GM23338 (cell line): ENCODE measurements at regions not wholly inside any gene's neighbourhood (a gene's known extent, or its start where the extent isn't known, plus 50 kb on each side); places are given as distances from the start of the nearest gene placed in this dataset.

Experiments
- ATAC-seq: fragments of 200-7000 bp; cut with Tn5 transposase; 3 replicates; pipeline ENCODE4 v1.9.1; 2020
- DNase-seq: peaks from one replicate; pipeline ENCODE4 v3.0.0-alpha.2; 2015; ENCODE audit warnings: low spot score
- H2AFZ ChIP-seq: fragments of 200-600 bp; sonication (generic); 2 replicates; pipeline ENCODE4 v1.8.0; 2016; ENCODE audit warnings: antibody characterized with exemption, mild to moderate bottlenecking, moderate library complexity
- H3F3A ChIP-seq: fragments of 200-600 bp; sonication (generic); replicated peaks from 2 replicates; pipeline ENCODE4 v1.8.0; 2017; ENCODE audit warnings: antibody characterized with exemption, mixed run types, low read depth
- H3K27ac ChIP-seq: fragments of 200-600 bp; sonication (generic); 2 replicates; pipeline ENCODE4 v1.6.1; 2016; ENCODE audit warnings: low read depth
- H3K27me3 ChIP-seq: fragments of 200-600 bp; sonication (generic); 2 replicates; pipeline ENCODE4 v1.8.0; 2016; ENCODE audit warnings: mild to moderate bottlenecking, mixed run types, moderate library complexity; ENCODE audit not compliant: insufficient read depth
- H3K36me3 ChIP-seq: fragments of 200-600 bp; sonication (generic); 2 replicates; pipeline ENCODE4 v1.8.0; 2016; ENCODE audit warnings: mild to moderate bottlenecking; ENCODE audit not compliant: insufficient read depth
- H3K4me1 ChIP-seq: fragments of 200-600 bp; sonication (generic); 2 replicates; pipeline ENCODE4 v1.8.0; 2016; ENCODE audit warnings: mild to moderate bottlenecking, moderate library complexity; ENCODE audit not compliant: insufficient read depth
- H3K4me2 ChIP-seq: fragments of 200-600 bp; sonication (generic); 2 replicates; pipeline ENCODE4 v1.7.1; 2017; ENCODE audit warnings: mixed run types
- H3K4me3 ChIP-seq: fragments of 200-600 bp; sonication (generic); 2 replicates; pipeline ENCODE4 v1.6.1; 2016; ENCODE audit warnings: mixed run types
- H3K79me2 ChIP-seq: fragments of 200-600 bp; sonication (generic); replicated peaks from 2 replicates; pipeline ENCODE4 v1.8.0; 2017; ENCODE audit warnings: mild to moderate bottlenecking; ENCODE audit not compliant: insufficient read depth
- H3K9me2 ChIP-seq: fragments of 200-600 bp; sonication (generic); 2 replicates; pipeline ENCODE4 v1.8.0; 2017; ENCODE audit not compliant: insufficient read depth
- H4K20me1 ChIP-seq: fragments of 200-600 bp; sonication (generic); replicated peaks from 2 replicates; pipeline ENCODE4 v1.8.0; 2017; ENCODE audit warnings: mild to moderate bottlenecking; ENCODE audit not compliant: insufficient read depth
- H3K27ac Mint-ChIP-seq: 2 replicates; pipeline ENCODE4 v1.8.0; 2020; ENCODE audit warnings: inconsistent platforms, mild to moderate bottlenecking, moderate library complexity, mixed read lengths
- H3K27me3 Mint-ChIP-seq: 3 replicates; pipeline ENCODE4 v1.8.0; 2022; ENCODE audit warnings: low read depth, mild to moderate bottlenecking, moderate library complexity, mixed read lengths, inconsistent platforms; ENCODE audit not compliant: insufficient read depth, poor library complexity
- H3K36me3 Mint-ChIP-seq: 3 replicates; pipeline ENCODE4 v1.8.0; 2021; ENCODE audit warnings: low read depth, mild to moderate bottlenecking, inconsistent platforms, moderate library complexity, mixed read lengths
- H3K4me1 Mint-ChIP-seq: 3 replicates; pipeline ENCODE4 v1.8.0; 2020; ENCODE audit warnings: mild to moderate bottlenecking, inconsistent platforms, mixed read lengths
- H3K4me3 Mint-ChIP-seq: 3 replicates; pipeline ENCODE4 v1.8.0; 2021; ENCODE audit warnings: moderate library complexity, mild to moderate bottlenecking, inconsistent platforms, mixed read lengths
- H3K9me3 Mint-ChIP-seq: 3 replicates; pipeline ENCODE4 v1.8.0; 2020; ENCODE audit warnings: moderate library complexity, mild to moderate bottlenecking, inconsistent platforms, mixed read lengths
- CREB1 ChIP-seq: fragments of 250-450 bp; sonication (Bioruptor Pico); IDR thresholded peaks from 2 replicates; pipeline ENCODE4 v1.5.0; 2020; ENCODE audit warnings: low read depth, mild to moderate bottlenecking, moderate library complexity
- CTCF ChIP-seq, 2 experiments: fragments of 200-600 bp in 1 of 2; sonication (generic) in 1 of 2; conservative IDR thresholded peaks; 2 replicates each; pipeline versions ENCODE4 v1.5.1 to v1.6.1; 2016 to 2017; ENCODE audit warnings: antibody characterized with exemption in 2 of 2, low read depth in 2 of 2, mild to moderate bottlenecking in 2 of 2, moderate library complexity in 1 of 2
- ETS1 ChIP-seq: IDR thresholded peaks from 2 replicates; pipeline ENCODE4 v1.6.1; 2016; ENCODE audit warnings: antibody characterized with exemption
- EZH2 ChIP-seq: fragments of 200-600 bp; sonication (generic); IDR thresholded peaks from one replicate; pipeline ENCODE4 v1.8.0; 2017; ENCODE audit warnings: antibody characterized with exemption, mild to moderate bottlenecking, low read depth; ENCODE audit not compliant: unreplicated experiment
- EZH2phosphoT487 ChIP-seq: fragments of 200-600 bp; sonication (generic); IDR thresholded peaks from one replicate; pipeline ENCODE4 v1.8.1; 2018; ENCODE audit warnings: antibody characterized with exemption; ENCODE audit not compliant: unreplicated experiment
- JUNB ChIP-seq: IDR thresholded peaks from one replicate; pipeline ENCODE4 v1.6.1; 2016; ENCODE audit warnings: antibody characterized with exemption; ENCODE audit not compliant: unreplicated experiment
- NANOG ChIP-seq: IDR thresholded peaks from 2 replicates; pipeline ENCODE4 v1.6.1; 2016; ENCODE audit warnings: antibody characterized with exemption, borderline replicate concordance
- POLR2AphosphoS5 ChIP-seq: IDR thresholded peaks from 2 replicates; pipeline ENCODE4 v1.6.1; 2016; ENCODE audit warnings: antibody characterized with exemption, low read depth
- REST ChIP-seq: IDR thresholded peaks from one replicate; pipeline ENCODE4 v1.6.1; 2018; ENCODE audit warnings: antibody characterized with exemption; ENCODE audit not compliant: unreplicated experiment
- STAT1 ChIP-seq: IDR thresholded peaks from one replicate; pipeline ENCODE4 v1.6.1; 2016; ENCODE audit warnings: antibody characterized with exemption; ENCODE audit not compliant: unreplicated experiment
- ZNF114 ChIP-seq: fragments of 250-450 bp; sonication (Bioruptor Pico); IDR thresholded peaks from 2 replicates; pipeline ENCODE4 v1.5.0; 2020; ENCODE audit warnings: mild to moderate bottlenecking, moderate library complexity
- ZNF331 ChIP-seq: fragments of 250-450 bp; sonication (Bioruptor Pico); IDR thresholded peaks from 2 replicates; pipeline ENCODE4 v1.5.0; 2020; ENCODE audit warnings: low read depth, mild to moderate bottlenecking, moderate library complexity

- no peak for ATAC-seq
- no peaks in the 10 kb centered on the region for H3K36me3 Mint-ChIP-seq
Observed at GRCh38 chr18:54742120-54742519, 86.2 kb upstream of the RAB27B start.

More at GRCh38 chr18:54742120-54742519, 86.2 kb upstream of the RAB27B start:
- H3K27me3 Mint-ChIP-seq: no peaks in the 10 kb centered on the region
- DNase-seq: no peak
- no peak overlapping the region for H3K4me2 ChIP-seq
- TF ChIP-seq CTCF (conservative IDR thresholded peaks at IDR 0.05; ENCODE audit: low read depth in 2 of 2) (no peak), ETS1 (no peak), NANOG (no peak), STAT1 (no peak), JUNB (no peak), EZH2phosphoT487 (no peak), ZNF331 (CRISPR knock-in tag) (no peak), REST (no peak), CREB1 (CRISPR knock-in tag) (no peak), POLR2AphosphoS5 (no peak), ZNF114 (no peak), EZH2 (no peak)
- H3K27ac ChIP-seq: no peak overlapping the region
- H3K79me2 ChIP-seq: no peaks in the 10 kb centered on the region
- no peaks in the 10 kb centered on the region for H3K4me1 ChIP-seq
- no peaks in the 10 kb centered on the region for H3F3A ChIP-seq
- no peaks in the 10 kb centered on the region for H3K9me3 Mint-ChIP-seq
- no peaks in the 10 kb centered on the region for H3K27me3 ChIP-seq
- no peaks in the 10 kb centered on the region for H3K9me2 ChIP-seq
- H3K4me3 Mint-ChIP-seq: no peak overlapping the region
- no peaks in the 10 kb centered on the region for H3K36me3 ChIP-seq
- H3K27ac Mint-ChIP-seq: no peak overlapping the region
- no peak overlapping the region for H3K4me3 ChIP-seq
- H4K20me1 ChIP-seq: no peaks in the 10 kb centered on the region
- H3K4me1 Mint-ChIP-seq: no peaks in the 10 kb centered on the region
- H2AFZ ChIP-seq: no peak overlapping the region
